DMS79 (cell line): ENCODE measurements at regions not wholly inside any gene's neighbourhood (a gene's known extent, or its start where the extent isn't known, plus 50 kb on each side); places are given as distances from the start of the nearest gene placed in this dataset.

Source experiments
- DNase-seq: peaks from one replicate; lab custom pipeline; 2025; lab: John Stamatoyannopoulos, UW

DNA sequence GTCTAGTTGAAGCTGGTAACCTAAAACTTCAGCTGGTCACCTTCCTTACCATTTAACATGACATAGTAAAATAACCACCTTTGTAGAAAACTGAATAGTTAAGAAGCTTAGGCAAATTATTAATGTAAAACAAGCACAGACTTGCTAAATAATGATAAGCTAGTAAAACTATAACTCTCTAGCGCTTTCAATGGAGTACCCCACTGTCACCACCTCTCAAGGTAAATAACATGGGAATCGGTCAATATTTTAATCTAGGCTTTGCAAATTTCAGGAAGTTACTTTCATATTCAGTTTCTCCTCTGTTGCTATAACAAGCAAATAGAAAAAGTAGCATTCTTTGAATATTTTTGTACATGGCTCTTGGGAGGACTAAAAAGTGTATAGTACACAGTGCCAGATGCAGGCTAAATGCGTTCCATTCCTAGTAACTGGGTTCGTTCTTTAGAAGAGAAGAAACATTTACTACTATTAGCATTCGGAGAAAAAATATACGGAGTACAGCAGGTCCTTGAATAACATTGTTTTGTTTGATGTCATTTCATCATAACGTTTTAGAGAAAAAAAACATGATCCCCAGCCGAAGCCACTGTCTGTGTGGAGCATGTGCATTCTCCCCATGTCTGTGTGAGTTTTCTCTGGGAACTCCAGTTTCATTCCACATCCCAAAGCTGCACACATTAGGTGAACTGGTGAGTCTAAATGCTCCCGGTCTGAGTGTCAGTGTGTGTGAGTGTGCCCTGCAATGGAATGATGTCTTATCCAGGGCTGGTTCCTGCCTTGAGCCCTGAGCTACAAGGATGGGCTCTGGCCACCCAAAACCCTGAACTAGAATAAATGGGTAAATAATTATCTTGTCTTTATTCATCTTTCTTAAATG lies 52.5 kb downstream of the EPRS1 start:
- DNase-seq = no peak

DNA sequence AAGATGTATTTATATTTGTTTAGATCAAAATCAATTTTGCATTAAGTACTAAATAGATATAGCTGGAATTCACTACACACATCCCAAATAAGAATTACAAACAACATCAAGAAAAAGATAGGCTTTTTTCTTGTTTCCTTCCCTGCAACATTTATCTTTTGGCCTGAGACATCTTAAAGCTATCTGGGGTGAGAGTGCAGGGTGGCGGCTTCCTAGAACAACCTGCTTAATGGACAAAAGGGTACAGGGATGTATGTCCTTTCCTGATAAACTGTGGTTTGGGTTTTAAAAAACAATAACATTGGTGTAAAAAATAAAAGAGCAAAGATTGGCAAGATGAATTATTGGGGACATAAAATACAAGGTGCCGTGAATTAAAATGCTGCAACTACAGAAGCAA lies 54.4 kb downstream of the EPRS1 start:
- no peak for DNase-seq

- no peak for DNase-seq
These were observed 54.8 kb downstream of the EPRS1 start for GRCh38 chr1:219991511-219991810.

DNA sequence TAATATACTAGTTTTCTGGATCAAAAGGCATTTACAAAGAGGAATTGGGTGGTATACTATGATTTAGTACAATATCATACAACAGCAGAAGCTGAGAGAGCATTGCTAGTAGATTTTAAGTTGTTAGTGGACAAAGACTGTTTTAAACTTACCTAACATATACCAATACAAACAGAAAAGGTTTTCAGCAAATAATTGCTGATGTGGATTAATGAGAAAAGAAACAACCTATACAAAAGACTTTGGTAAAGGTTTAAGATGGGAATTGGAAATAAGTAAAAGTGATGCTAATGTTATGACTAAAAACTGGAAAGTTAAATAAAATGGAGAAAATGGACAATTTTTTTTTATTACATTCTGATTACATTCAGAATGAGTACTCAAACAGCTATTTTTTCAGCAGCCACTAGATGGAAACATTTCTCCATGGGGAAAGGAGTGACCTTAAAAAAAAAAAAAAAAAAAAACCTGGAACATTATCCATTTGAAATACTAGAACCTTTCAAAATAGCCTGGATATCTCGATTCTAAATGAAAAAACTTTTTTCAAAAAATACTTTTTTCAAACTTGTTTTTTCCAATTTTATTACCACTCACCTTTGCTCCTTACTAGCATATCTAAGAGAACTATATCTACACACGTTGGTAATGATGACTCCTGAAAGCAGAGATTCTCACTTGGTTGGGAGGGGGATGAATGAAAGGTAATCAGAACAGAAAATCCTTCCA lies 55.4 kb downstream of the EPRS1 start:
- DNase-seq = peak; percentile 14

DNA sequence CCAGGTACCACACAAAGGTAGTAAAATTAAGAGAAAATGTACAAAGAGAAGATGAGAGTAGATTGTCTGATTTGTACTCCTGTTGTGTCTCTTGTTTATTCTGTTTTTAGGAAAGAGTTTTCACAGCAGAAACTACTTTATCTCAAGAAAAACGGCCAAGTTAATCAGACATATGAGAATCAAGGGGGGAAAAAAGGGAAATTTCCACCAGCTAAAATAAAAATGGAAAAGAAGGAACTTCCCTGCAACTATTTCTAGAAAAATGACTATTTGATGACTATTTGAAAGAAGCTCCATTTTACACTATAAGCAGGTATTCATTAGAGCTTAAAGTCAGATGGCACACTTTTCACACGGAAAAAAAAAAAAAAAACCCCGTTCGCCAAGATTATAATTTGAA lies 56.5 kb downstream of the EPRS1 start:
- no peak for DNase-seq

DNA sequence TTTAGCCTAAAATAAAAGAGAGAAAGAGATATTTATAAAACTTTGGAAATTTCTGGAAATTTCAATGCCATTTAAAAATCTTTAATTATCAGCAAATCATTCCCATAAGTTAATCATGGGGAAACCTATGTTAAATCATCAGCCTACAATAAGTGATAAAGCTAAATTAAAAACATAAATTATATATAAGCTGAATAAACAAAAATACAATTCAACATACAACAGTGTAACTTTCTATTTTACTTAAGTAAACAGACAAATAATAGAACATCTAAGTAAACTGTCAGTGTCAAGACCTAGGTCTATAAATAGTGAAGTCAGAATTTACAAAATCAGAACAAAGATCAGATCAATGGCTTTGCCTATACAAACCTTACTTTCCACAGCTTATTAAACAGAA lies 57.5 kb downstream of the EPRS1 start:
- no peak for DNase-seq

GRCh38 chr1:219988387-219988786 lies 57.9 kb downstream of the EPRS1 start:
- DNase-seq = no peak

DNA sequence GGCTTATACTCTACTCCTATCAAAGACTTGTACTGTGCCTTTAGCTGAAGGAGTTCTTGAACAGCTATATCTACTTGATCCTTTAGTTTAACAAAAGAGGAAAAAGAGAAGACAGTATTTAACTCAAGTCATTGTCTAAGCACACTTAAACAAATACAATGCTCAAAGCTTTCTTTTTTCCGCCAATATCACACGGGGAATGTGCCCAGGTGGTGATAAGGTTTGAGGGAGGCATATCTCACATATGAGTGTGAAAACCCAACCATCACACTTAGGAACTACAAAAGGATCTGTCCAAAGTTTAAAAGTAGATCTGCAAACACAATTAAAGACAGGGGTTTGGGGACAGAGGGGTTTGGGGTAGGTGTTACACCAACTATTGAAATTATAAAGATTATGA lies 59.0 kb upstream of the SLC30A10 start:
- DNase-seq = no peak

GRCh38 chr1:219985169-219985568 lies 56.8 kb upstream of the SLC30A10 start:
- no peak for DNase-seq
